ENCODE measurements at regions not wholly inside any gene's neighbourhood (a gene's known extent, or its start where the extent isn't known, plus 50 kb on each side); places are given as distances from the start of the nearest gene placed in this dataset.
"Not testable (repeated sequence)": the region's sequence is repeated elsewhere in the genome, so short reads cannot be mapped to it uniquely, and the experiment has no call there.

DNA sequence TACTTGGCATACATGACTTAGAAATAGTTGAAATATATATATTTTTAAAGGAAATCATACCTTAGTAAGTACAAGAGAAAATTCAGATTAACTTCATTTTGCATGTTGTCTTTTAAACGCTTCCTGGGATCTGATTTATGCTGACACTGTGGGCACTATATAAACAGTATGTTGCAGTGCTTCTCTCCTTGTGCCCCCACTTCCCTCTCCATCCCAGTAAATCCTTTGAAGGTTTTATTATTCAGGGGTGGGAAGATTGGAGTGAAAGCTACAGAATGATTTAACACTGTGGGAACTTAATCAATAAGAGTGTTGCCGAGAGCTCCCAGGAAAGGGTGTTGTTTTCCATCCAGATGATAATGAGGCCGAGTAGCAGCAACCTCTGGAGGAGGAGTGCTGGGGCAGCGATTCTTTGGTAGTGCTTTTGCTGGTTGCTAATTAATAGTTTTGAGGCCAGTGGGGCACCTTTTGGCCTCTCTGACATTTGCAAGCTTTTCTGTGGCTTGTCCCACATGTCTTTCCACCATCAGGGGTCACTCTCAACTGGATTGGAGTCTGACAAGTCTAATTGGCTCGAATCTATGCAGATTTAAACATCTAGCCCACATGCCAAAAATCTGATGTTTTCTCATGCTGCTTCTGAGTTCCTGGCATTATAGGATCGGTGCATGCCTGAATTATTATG lies 183.0 kb upstream of the MMS22L start:
- H3K27me3 Mint-ChIP-seq (ENCODE audit: low read depth): no peaks in the 10 kb centered on the region
- no peak overlapping the region for H3K27ac Mint-ChIP-seq
- H3K4me3 Mint-ChIP-seq: no peak overlapping the region
- H3K36me3 Mint-ChIP-seq (ENCODE audit: low read depth): no peaks in the 10 kb centered on the region
- no peaks in the 10 kb centered on the region for H3K9me3 Mint-ChIP-seq
- H3K4me1 Mint-ChIP-seq (ENCODE audit: low read depth): no peaks in the 10 kb centered on the region

- Mint-ChIP-seq H3K36me3 (ENCODE audit: low read depth) (no peaks in the 10 kb centered on the region), H3K4me1 (ENCODE audit: low read depth) (no peaks in the 10 kb centered on the region), H3K27ac (no peak overlapping the region), H3K27me3 (ENCODE audit: low read depth) (no peaks in the 10 kb centered on the region), H3K9me3 (no peaks in the 10 kb centered on the region), H3K4me3 (no peak overlapping the region)
Observed at GRCh38 chr6:97468981-97469380, 186.0 kb upstream of the MMS22L start.

DNA sequence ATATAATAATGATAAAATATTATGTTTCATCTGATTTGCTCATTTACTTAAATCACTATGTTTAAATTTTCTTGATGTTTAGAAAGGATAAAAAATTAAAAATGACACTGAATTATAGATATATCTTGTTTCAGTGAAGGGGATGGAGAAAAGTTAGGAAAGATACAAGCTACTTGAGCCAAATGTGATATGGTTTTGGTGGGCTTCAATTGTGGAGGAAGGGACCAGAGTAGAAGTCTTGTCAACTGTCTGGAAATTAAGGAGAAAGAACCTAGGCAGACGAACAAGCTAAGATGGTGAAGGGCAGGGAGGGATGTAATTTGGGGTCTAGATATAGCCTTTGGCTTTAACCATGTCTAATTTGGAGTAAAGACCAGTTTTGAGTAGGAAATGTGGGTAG lies 186.4 kb upstream of the MMS22L start:
- no peak overlapping the region for H3K4me3 Mint-ChIP-seq
- H3K4me1 Mint-ChIP-seq (ENCODE audit: low read depth): no peaks in the 10 kb centered on the region
- H3K36me3 Mint-ChIP-seq (ENCODE audit: low read depth): no peaks in the 10 kb centered on the region
- no peaks in the 10 kb centered on the region for H3K27me3 Mint-ChIP-seq (ENCODE audit: low read depth)
- no peaks in the 10 kb centered on the region for H3K9me3 Mint-ChIP-seq
- H3K27ac Mint-ChIP-seq: no peak overlapping the region

GRCh38 chr6:97470322-97470721 lies 187.3 kb upstream of the MMS22L start:
- no peaks in the 10 kb centered on the region for H3K4me1 Mint-ChIP-seq (ENCODE audit: low read depth)
- no peaks in the 10 kb centered on the region for H3K27me3 Mint-ChIP-seq (ENCODE audit: low read depth)
- H3K27ac Mint-ChIP-seq: no peak overlapping the region
- H3K4me3 Mint-ChIP-seq: no peak overlapping the region
- no peaks in the 10 kb centered on the region for H3K9me3 Mint-ChIP-seq
- no peaks in the 10 kb centered on the region for H3K36me3 Mint-ChIP-seq (ENCODE audit: low read depth)

DNA sequence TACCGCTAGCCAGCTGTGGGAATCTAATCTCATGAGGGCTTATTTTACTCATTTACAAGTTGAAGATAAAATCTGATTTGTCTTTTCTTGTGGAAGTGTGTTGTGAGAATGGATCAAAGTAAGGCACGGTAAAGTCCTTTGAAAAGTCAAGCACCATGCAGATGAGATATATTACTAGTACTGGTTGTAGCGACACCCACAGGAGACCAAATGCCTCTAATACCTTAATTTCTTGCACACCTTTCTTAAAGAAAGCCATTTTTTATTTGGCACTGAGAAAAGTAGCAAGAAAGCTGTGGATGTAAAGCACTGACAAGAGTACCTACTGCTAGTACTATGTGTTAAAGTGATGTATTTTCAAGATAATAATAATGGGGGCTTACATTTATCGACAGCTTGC lies 191.0 kb upstream of the MMS22L start:
- H3K27ac Mint-ChIP-seq: no peak overlapping the region

GRCh38 chr6:97497713-97498331 lies 214.8 kb upstream of the MMS22L start:
- Mint-ChIP-seq H3K9me3 (no peaks in the 10 kb centered on the region), H3K4me1 (ENCODE audit: low read depth) (no peaks in the 10 kb centered on the region), H3K27ac (no peak overlapping the region), H3K36me3 (ENCODE audit: low read depth) (no peaks in the 10 kb centered on the region), H3K4me3 (no peak overlapping the region), H3K27me3 (ENCODE audit: low read depth) (peaks cover 8% of the 10 kb centered on the region)

More for the DNA sequence above, 191.0 kb upstream of the MMS22L start:
- Mint-ChIP-seq H3K36me3 (ENCODE audit: low read depth) (no peaks in the 10 kb centered on the region), H3K4me1 (ENCODE audit: low read depth) (no peaks in the 10 kb centered on the region), H3K27me3 (ENCODE audit: low read depth) (no peaks in the 10 kb centered on the region), H3K4me3 (no peak overlapping the region), H3K9me3 (no peaks in the 10 kb centered on the region)

DNA sequence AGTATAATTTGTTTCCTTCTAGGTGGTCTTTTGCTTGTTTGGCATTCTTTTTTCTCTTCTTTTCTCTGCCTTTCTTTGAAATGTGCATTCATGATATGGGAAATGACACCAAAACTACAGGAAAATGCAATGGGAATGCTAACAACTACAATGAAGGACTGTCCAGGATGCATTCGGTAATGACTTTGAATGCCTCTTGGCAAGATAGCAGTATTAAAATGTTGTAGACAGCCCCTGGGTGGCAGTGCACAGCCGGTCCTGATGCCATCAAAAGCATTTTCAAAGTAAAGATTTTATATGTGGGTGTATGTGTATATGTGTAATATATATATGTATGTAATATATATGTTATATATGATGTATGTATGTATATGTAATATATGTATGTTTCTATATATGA lies 218.8 kb upstream of the MMS22L start:
- Mint-ChIP-seq H3K9me3 (no peaks in the 10 kb centered on the region), H3K4me1 (ENCODE audit: low read depth) (no peaks in the 10 kb centered on the region), H3K27me3 (ENCODE audit: low read depth) (peaks cover 8% of the 10 kb centered on the region), H3K4me3 (no peak overlapping the region), H3K27ac (no peak overlapping the region), H3K36me3 (ENCODE audit: low read depth) (no peaks in the 10 kb centered on the region)

DNA sequence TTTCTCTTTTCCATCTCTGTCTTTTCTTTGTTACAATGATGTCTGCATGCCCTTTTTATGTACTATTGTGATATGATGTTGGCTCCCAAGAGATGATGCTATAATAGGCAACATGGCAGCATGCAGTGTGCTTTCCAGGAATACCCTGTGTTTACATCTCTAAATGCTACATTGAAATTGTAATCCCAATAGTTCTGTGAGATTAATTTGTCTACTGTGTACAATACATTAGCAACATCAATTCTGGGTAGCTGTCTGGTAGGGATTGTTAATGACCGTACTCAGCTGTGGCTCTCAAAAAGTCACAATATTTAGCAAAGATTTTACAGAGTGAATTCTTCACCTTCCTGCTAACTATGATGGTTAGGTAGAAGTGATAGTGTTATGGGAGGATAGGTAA lies 225.6 kb upstream of the MMS22L start:
- Mint-ChIP-seq H3K27me3 (ENCODE audit: low read depth) (no peaks in the 10 kb centered on the region), H3K9me3 (no peaks in the 10 kb centered on the region), H3K4me1 (ENCODE audit: low read depth) (no peaks in the 10 kb centered on the region), H3K36me3 (ENCODE audit: low read depth) (no peaks in the 10 kb centered on the region), H3K27ac (no peak overlapping the region), H3K4me3 (no peak overlapping the region)

DNA sequence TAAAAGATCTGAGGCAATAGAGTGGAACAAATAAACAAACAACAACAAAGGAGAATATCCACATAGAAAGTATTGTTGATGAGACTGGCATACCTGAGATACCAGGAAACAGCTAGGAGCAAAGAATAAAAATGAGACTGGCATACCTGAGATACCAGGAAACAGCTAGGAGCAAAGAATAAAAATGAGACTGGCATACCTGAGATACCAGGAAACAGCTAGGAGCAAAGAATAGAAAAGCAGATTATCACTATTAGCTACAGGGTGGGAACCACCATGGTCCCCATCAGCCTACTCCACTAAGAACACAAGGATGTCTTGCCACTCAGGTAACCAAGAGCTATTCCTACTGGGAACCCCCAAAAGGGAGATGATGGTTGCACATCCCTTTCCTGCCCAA lies 230.2 kb upstream of the MMS22L start:
- not testable (repeated sequence) for H3K4me1 Mint-ChIP-seq (ENCODE audit: low read depth); H3K36me3 Mint-ChIP-seq (ENCODE audit: low read depth); H3K27ac Mint-ChIP-seq

GRCh38 chr6:97524811-97525210 lies 241.8 kb upstream of the MMS22L start:
- Mint-ChIP-seq H3K4me1 (ENCODE audit: low read depth) (no peaks in the 10 kb centered on the region), H3K27ac (no peak overlapping the region), H3K36me3 (ENCODE audit: low read depth) (no peaks in the 10 kb centered on the region), H3K4me3 (no peak overlapping the region), H3K27me3 (ENCODE audit: low read depth) (no peaks in the 10 kb centered on the region), H3K9me3 (no peaks in the 10 kb centered on the region)

More for the DNA sequence above, 230.2 kb upstream of the MMS22L start:
- H3K9me3 Mint-ChIP-seq; H3K27me3 Mint-ChIP-seq (ENCODE audit: low read depth); H3K4me3 Mint-ChIP-seq: not testable (repeated sequence)

GRCh38 chr6:97535800-97536199 lies 252.8 kb upstream of the MMS22L start:
- H3K36me3 Mint-ChIP-seq (ENCODE audit: low read depth): no peaks in the 10 kb centered on the region
- no peaks in the 10 kb centered on the region for H3K27me3 Mint-ChIP-seq (ENCODE audit: low read depth)
- no peak overlapping the region for H3K4me3 Mint-ChIP-seq
- H3K9me3 Mint-ChIP-seq: no peaks in the 10 kb centered on the region
- no peaks in the 10 kb centered on the region for H3K4me1 Mint-ChIP-seq (ENCODE audit: low read depth)
- H3K27ac Mint-ChIP-seq: no peak overlapping the region

DNA sequence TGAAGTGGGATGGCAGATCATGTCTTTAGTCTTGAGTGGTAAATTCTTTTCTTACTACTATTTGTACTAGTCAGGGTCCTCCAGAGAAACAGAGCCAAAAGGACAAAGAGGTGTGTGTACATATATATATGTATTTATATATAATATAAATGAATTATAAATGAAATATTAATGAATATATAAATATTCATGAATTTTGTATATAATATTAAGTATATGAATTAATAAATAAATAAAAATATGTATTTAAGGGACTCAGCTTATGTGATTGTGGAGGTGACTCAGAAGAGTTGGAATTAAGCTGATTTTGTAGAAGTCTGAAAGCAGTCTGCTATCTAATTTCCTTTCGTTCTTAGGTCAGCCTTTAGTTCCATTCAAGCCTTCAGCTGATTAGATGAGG lies 265.3 kb upstream of the MMS22L start:
- Mint-ChIP-seq H3K4me3 (no peak overlapping the region), H3K9me3 (no peaks in the 10 kb centered on the region), H3K36me3 (ENCODE audit: low read depth) (no peaks in the 10 kb centered on the region), H3K27me3 (ENCODE audit: low read depth) (no peaks in the 10 kb centered on the region), H3K27ac (no peak overlapping the region), H3K4me1 (ENCODE audit: low read depth) (no peaks in the 10 kb centered on the region)

DNA sequence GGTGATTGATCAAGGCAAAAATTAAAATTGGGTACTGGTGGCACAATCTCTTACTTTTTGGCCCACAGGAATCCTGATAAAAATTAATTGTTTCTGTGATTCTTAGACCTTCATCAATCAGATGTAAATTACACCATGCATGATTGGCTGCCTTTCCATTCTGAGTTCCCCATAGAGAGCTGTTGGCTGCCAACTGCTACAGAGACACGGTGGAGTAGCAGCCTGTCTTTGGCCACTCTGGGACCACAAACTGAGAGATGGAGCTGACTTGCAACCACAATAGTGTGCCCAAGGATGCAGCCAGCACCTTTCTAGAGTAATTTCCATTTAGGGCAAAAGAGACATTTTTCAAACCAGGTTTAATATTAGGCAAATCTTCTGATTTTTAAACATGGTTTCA lies 274.3 kb upstream of the MMS22L start:
- H3K4me1 Mint-ChIP-seq (ENCODE audit: low read depth): no peaks in the 10 kb centered on the region
- H3K9me3 Mint-ChIP-seq: no peaks in the 10 kb centered on the region
- H3K27ac Mint-ChIP-seq: no peak overlapping the region
- H3K27me3 Mint-ChIP-seq (ENCODE audit: low read depth): no peaks in the 10 kb centered on the region
- no peaks in the 10 kb centered on the region for H3K36me3 Mint-ChIP-seq (ENCODE audit: low read depth)
- no peak overlapping the region for H3K4me3 Mint-ChIP-seq

DNA sequence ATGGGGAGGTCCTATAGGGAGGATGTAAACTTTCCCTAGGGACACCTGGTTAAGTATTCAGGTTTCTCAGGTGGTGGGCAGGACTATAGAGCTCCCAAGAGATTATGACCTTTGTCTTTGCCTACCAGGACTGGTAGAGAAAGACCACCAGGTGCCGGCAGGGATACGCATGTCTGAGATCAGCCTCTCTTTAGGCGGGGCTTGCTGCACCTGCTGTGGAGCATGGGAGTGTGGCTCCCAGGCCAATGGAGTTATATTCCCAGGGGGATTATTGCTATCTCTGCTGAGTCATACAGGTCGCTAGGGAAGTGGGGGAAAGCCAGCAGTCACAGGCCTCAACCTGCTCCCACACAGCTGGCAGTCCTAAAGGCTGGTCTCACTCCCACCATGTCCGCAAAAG lies 280.5 kb upstream of the MMS22L start:
- Mint-ChIP-seq H3K4me3 (no peak overlapping the region), H3K36me3 (ENCODE audit: low read depth) (no peaks in the 10 kb centered on the region), H3K4me1 (ENCODE audit: low read depth) (no peaks in the 10 kb centered on the region), H3K9me3 (no peaks in the 10 kb centered on the region), H3K27me3 (ENCODE audit: low read depth) (no peaks in the 10 kb centered on the region), H3K27ac (no peak overlapping the region)

GRCh38 chr6:97572943-97573342 lies 289.9 kb upstream of the MMS22L start:
- no peaks in the 10 kb centered on the region for H3K4me1 Mint-ChIP-seq (ENCODE audit: low read depth)
- H3K9me3 Mint-ChIP-seq: no peaks in the 10 kb centered on the region
- no peak overlapping the region for H3K4me3 Mint-ChIP-seq
- H3K27ac Mint-ChIP-seq: no peak overlapping the region
- H3K27me3 Mint-ChIP-seq (ENCODE audit: low read depth): no peaks in the 10 kb centered on the region
- H3K36me3 Mint-ChIP-seq (ENCODE audit: low read depth): no peaks in the 10 kb centered on the region

DNA sequence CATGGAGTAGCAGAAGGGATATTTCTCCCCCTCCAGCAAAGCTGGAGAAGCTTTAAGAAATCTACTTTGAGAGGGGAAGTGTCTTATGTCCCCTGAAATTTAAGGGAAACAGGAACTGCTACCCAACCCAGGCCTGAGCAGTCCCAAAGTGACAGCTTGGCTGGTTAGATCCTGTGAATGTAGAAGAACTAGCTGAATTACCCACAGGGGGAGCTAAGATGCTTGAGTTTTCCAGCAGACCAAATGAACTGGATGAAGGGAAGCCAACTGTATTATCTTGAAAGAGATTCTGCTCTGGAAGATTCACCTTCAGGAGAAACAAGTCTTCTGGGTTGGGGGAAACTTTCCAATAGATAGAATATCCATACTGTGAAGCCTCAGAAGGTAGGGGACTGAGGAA lies 303.3 kb upstream of the MMS22L start:
- no peaks in the 10 kb centered on the region for H3K36me3 Mint-ChIP-seq (ENCODE audit: low read depth)
- no peaks in the 10 kb centered on the region for H3K27me3 Mint-ChIP-seq (ENCODE audit: low read depth)
- no peaks in the 10 kb centered on the region for H3K9me3 Mint-ChIP-seq
- H3K4me1 Mint-ChIP-seq (ENCODE audit: low read depth): no peaks in the 10 kb centered on the region
- H3K27ac Mint-ChIP-seq: no peak overlapping the region
- no peak overlapping the region for H3K4me3 Mint-ChIP-seq

Measured in T-helper 1 cell treated with Interleukin-12 subunit alpha and Interleukin-12 subunit beta and Interleukin-4 antibody, amounts not matched to agents 30 μg/mL and 1 μg/mL, for 36 hours (primary cell).